A673 (cell line): ENCODE measurements at regions not wholly inside any gene's neighbourhood (a gene's known extent, or its start where the extent isn't known, plus 50 kb on each side); places are given as distances from the start of the nearest gene placed in this dataset.

Source experiments
- BruUV-seq: library from RNA; stranded (reverse); fragments of 400-500 nt; replicated peaks from 2 replicates; lab custom pipeline; 2021; lab: Mats Ljungman, UMichigan
- CTCF ChIA-PET: fragments of 300-600 bp; sonication (Branson Sonifier 250); formaldehyde crosslinking; loops from one replicate; lab custom pipeline; 2022; ENCODE audit warnings: antibody characterized with exemption; lab: Charles Lee
- POLR2A ChIA-PET: fragments of 300-600 bp; sonication (Branson Sonifier 250); formaldehyde crosslinking; loops from one replicate; lab custom pipeline; 2022; ENCODE audit warnings: antibody characterized with exemption; ENCODE audit not compliant: low non-redundant PET; lab: Charles Lee
- DNase-seq: peaks from one replicate; pipeline ENCODE4 v3.0.0-alpha.2; 2015; ENCODE audit warnings: low spot score
- H3K27ac ChIP-seq: fragments of 200-600 bp; sonication (generic); 2 replicates; pipeline ENCODE4 v1.5.1; 2016; ENCODE audit warnings: mixed run types, low read depth, mild to moderate bottlenecking, mixed read lengths, antibody characterized with exemption, low read length; ENCODE audit not compliant: poor library complexity, severe bottlenecking
- H3K27me3 ChIP-seq: fragments of 200-600 bp; sonication (generic); replicated peaks from 2 replicates; pipeline ENCODE4 v1.6.1; 2017; ENCODE audit warnings: mixed run types, low read depth, mild to moderate bottlenecking, mixed read lengths, antibody characterized with exemption, low read length; ENCODE audit not compliant: insufficient read depth, poor library complexity
- H3K36me3 ChIP-seq: fragments of 200-600 bp; sonication (generic); 2 replicates; pipeline ENCODE4 v1.6.1; 2016; ENCODE audit warnings: mixed run types, mild to moderate bottlenecking, mixed read lengths, antibody characterized with exemption, low read length; ENCODE audit not compliant: insufficient read depth, poor library complexity, severe bottlenecking
- H3K4me1 ChIP-seq: fragments of 200-600 bp; sonication (generic); 2 replicates; pipeline ENCODE4 v1.6.1; 2017; ENCODE audit warnings: mixed run types, mild to moderate bottlenecking, mixed read lengths, antibody characterized with exemption, low read length; ENCODE audit not compliant: insufficient read depth, poor library complexity, severe bottlenecking
- H3K4me3 ChIP-seq: fragments of 200-600 bp; sonication (generic); 2 replicates; pipeline ENCODE4 v1.5.1; 2016; ENCODE audit warnings: low read depth, mixed run types, mild to moderate bottlenecking, mixed read lengths, low read length; ENCODE audit not compliant: poor library complexity, severe bottlenecking
- H3K9me3 ChIP-seq: fragments of 200-600 bp; sonication (generic); 2 replicates; pipeline ENCODE4 v1.6.1; 2016; ENCODE audit warnings: mixed run types, low read depth, mild to moderate bottlenecking, mixed read lengths, antibody characterized with exemption, low read length; ENCODE audit not compliant: poor library complexity, severe bottlenecking
- EZH2 ChIP-seq: fragments of 200-600 bp; sonication (generic); IDR thresholded peaks from 2 replicates; pipeline ENCODE4 v1.6.1; 2017; ENCODE audit warnings: borderline replicate concordance, low read depth, mild to moderate bottlenecking, mixed read lengths, antibody characterized with exemption, low read length; ENCODE audit not compliant: poor library complexity, severe bottlenecking
- intact Hi-C: fragments of 100-400 bp; cut with micrococcal nuclease; formaldehyde crosslinking; loops from one replicate; pipeline ENCODE4 v1.10.0; 2022; ENCODE audit not compliant: unreplicated experiment
- TF ChIP-seq, protein P1 (sequence below): fragments of 300-800, 200-600 bp; sonication (generic); conservative IDR thresholded peaks from 2 replicates; pipeline ENCODE4 v1.5.1; 2017; ENCODE audit warnings: low read depth, mild to moderate bottlenecking, antibody characterized with exemption, low read length, moderate library complexity, mixed read lengths

DNA sequence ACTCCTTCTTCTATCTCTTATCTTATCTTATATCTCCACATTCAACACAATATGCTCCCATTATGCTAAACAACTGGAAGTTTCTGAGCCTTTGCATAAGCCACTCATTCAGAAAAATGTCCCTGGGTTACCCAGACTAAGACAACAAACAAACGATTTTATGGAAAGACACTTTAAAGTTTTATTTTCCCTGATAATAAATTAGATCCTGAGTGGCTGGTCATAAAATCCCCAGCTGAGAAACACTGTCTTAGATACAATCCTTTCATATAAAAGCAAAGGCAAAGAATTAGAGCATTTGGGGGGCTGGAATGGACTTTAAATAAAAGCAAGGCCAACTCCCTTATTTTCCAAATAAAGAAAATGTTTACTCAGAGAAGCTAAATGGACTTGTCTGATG lies 322.3 kb downstream of the GBE1 start:
- BruUV-seq: no TSS peak
- TF ChIP-seq, protein P1, sequence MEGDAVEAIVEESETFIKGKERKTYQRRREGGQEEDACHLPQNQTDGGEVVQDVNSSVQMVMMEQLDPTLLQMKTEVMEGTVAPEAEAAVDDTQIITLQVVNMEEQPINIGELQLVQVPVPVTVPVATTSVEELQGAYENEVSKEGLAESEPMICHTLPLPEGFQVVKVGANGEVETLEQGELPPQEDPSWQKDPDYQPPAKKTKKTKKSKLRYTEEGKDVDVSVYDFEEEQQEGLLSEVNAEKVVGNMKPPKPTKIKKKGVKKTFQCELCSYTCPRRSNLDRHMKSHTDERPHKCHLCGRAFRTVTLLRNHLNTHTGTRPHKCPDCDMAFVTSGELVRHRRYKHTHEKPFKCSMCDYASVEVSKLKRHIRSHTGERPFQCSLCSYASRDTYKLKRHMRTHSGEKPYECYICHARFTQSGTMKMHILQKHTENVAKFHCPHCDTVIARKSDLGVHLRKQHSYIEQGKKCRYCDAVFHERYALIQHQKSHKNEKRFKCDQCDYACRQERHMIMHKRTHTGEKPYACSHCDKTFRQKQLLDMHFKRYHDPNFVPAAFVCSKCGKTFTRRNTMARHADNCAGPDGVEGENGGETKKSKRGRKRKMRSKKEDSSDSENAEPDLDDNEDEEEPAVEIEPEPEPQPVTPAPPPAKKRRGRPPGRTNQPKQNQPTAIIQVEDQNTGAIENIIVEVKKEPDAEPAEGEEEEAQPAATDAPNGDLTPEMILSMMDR: no peak
- intact Hi-C loops: no loop called here
- Histone ChIP-seq H3K4me1 (no peaks in the 10 kb centered on the region), H3K27me3 (no peaks in the 10 kb centered on the region), H3K36me3 (no peaks in the 10 kb centered on the region), H3K4me3 (no peak overlapping the region), H3K9me3 (no peaks in the 10 kb centered on the region), H3K27ac (no peak overlapping the region)
- POLR2A ChIA-PET: no interaction called here
- DNase-seq: no peak
- CTCF ChIA-PET: no interaction called here

DNA sequence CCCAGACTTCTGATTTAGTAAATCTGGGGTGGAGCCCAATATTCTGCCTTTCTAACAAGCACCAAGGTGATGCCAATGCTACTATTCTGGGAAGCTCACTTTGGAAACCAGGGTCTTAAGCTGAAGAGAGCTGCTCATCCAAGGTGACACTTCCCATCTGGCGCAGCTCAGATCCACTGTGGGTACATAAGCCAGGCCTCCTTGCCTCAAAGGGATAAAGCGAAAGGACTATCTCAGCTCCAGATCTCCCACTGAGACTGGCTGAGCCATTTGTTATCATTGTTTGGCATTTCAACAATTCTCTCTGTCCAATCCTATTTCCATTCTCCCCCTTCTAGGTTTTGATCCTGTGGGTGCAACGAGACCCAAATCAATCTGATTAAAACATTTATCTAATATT lies 323.8 kb downstream of the GBE1 start:
- Histone ChIP-seq H3K4me3 (no peak overlapping the region), H3K4me1 (no peaks in the 10 kb centered on the region), H3K36me3 (no peaks in the 10 kb centered on the region), H3K27ac (no peak overlapping the region), H3K27me3 (no peaks in the 10 kb centered on the region), H3K9me3 (no peaks in the 10 kb centered on the region)
- intact Hi-C loops: no loop called here
- BruUV-seq: no TSS peak
- ChIA-PET POLR2A (interaction anchor here (0.6 kb wide), 1 partner anchor 269 kb away, joined by 4 read pairs; no protein-coding TSS in a partner anchor), CTCF (no interaction called here)
- TF ChIP-seq, protein P1: no peak
- TF ChIP-seq EZH2: no peak
- no peak for DNase-seq

DNA sequence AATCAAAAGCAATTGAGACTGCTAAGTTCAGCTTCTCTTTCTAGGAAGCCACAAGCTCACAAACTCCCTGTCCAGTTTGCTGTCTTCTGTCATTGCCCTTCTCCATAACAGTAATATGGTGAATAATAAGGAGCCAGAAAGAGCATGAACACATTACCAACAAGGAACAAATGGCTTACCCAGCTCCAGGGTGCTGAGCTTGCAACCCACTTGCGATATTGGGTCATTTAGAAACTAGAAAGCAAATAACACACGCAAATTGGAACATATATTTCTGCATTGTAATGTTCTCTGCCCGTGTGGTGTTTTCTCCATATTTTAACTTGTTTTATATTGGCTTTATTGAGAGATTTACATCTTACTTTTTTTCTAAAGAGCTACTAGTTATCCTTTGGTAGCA lies 325.3 kb downstream of the GBE1 start:
- H3K9me3 ChIP-seq: no peaks in the 10 kb centered on the region
- no TSS peak for BruUV-seq
- no peak for DNase-seq
- no peaks in the 10 kb centered on the region for H3K36me3 ChIP-seq
- ChIA-PET CTCF (no interaction called here), POLR2A (no interaction called here)
- no peaks in the 10 kb centered on the region for H3K27me3 ChIP-seq
- intact Hi-C loops: no loop called here
- H3K4me1 ChIP-seq: no peaks in the 10 kb centered on the region
- TF ChIP-seq, protein P1: no peak
- TF ChIP-seq EZH2: no peak
- H3K4me3 ChIP-seq: no peak overlapping the region
- no peak overlapping the region for H3K27ac ChIP-seq
